Choroid plexus epithelial cell (primary cell): ENCODE measurements at regions not wholly inside any gene's neighbourhood (a gene's known extent, or its start where the extent isn't known, plus 50 kb on each side); places are given as distances from the start of the nearest gene placed in this dataset.
A peak's percentile ranks its signal among the peaks of the same experiment; 100 is the strongest.

ENCODE experiments used
- DNase-seq: peaks from one replicate; pipeline ENCODE4 v3.0.0-alpha.2; 2010; ENCODE audit warnings: low read depth
- H3K4me3 ChIP-seq: 2 replicates; pipeline ENCODE4 v1.5.1; 2011; ENCODE audit warnings: low read depth, mild to moderate bottlenecking, control low read depth, low read length, moderate library complexity
- TF ChIP-seq, protein P1 (sequence below): conservative IDR thresholded peaks from 2 replicates; pipeline ENCODE4 v1.5.1; 2011; ENCODE audit warnings: low read depth, mild to moderate bottlenecking, control low read depth, inconsistent platforms, low read length, moderate library complexity

DNA sequence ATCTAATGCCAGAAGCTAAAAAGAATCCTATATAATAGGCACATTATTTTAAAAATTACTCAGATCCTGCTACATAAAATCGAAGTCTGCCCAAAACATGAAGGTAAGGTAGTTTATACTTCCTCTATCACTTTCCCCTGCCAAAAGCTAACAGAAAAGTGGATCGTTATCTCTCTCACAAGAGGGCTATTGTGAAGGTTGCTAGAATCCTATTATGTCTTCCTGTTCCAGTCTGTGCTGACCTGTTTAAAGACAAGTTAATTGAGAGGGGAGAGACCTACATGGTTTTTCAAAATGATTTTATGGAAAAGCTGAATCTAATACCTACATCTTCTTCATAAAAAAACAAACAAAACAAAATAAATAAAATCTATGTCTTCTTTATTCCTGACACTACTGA lies 1410.9 kb upstream of the CDH8 start:
- DNase-seq, result no peak
- no peak overlapping the region for H3K4me3 ChIP-seq
- TF ChIP-seq, protein P1, sequence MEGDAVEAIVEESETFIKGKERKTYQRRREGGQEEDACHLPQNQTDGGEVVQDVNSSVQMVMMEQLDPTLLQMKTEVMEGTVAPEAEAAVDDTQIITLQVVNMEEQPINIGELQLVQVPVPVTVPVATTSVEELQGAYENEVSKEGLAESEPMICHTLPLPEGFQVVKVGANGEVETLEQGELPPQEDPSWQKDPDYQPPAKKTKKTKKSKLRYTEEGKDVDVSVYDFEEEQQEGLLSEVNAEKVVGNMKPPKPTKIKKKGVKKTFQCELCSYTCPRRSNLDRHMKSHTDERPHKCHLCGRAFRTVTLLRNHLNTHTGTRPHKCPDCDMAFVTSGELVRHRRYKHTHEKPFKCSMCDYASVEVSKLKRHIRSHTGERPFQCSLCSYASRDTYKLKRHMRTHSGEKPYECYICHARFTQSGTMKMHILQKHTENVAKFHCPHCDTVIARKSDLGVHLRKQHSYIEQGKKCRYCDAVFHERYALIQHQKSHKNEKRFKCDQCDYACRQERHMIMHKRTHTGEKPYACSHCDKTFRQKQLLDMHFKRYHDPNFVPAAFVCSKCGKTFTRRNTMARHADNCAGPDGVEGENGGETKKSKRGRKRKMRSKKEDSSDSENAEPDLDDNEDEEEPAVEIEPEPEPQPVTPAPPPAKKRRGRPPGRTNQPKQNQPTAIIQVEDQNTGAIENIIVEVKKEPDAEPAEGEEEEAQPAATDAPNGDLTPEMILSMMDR, result no peak

DNA sequence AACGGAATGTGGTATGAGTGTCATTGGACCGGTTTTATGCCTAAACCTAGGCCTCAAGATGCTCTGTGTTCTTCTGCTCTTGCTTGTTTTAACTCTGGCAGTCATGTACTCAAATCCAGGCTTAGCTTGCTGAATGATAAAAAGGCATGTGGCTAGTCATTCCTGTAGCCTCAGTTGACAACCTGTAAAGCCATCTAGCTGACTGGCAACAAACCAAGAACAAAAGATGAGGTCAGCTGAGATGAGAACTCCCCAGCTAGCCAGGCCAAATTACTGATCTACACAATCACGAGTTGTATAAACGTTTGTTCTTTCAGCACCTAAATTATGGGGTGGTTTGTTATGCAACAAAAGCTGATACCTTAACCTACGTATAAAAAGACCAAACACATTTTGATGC lies 1406.0 kb upstream of the CDH8 start:
- no peak for DNase-seq
- no peak overlapping the region for H3K4me3 ChIP-seq
- TF ChIP-seq, protein P1, result no peak

DNA sequence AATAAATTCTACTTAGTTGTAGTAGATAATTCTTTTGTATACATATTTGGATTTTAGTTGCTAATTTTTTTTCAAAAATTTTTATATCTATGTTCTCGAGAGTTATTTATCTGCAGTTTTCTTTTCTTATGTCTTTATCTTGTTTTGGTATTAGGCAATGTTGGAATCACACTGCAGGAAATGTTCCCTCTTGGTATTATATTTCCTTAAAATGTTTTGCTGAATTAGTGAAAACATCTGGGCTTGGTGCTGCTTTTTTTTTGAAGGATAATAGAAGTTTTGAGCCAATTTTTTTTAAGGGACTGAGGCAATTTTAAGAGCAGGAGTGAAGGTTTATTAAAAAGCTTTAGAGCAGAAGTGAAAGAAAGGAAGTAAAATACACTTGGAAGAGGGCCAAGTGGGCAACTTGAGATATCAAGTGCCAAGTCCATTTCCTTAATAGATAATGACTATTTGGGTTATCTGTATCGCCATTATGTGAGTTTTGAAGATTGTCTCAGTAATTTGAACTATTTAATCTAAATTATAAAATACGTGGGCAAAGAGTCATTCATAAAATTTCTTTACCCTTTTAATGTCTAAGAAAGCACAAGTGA lies 1390.1 kb upstream of the CDH8 start:
- TF ChIP-seq, protein P1, result no peak
- peak; percentile 0 for DNase-seq

GRCh38 chr16:63422715-63423114 lies 1386.5 kb upstream of the CDH8 start:
- H3K4me3 ChIP-seq, result no peak overlapping the region
- no peak for DNase-seq
- TF ChIP-seq, protein P1, result no peak

More for the DNA sequence above, 1390.1 kb upstream of the CDH8 start:
- no peak overlapping the region for H3K4me3 ChIP-seq

DNA sequence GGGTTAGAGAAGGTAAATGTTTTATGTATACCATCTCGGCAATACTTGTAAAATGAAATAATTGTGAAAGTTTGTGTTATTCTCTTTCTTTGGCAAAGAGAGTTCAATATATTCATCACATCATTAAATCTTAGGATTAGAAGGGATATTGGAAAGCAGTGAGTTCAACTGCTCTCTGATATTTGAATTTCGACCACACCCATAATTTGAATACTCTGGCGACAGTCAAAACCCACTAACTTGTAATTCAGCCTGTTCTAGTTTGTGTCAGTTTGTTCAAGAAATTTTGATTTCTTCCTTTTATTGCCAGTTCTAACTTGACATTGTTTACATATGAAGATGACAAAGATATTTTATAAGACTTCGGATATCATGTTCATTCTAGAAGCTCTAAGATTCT lies 1380.5 kb upstream of the CDH8 start:
- TF ChIP-seq, protein P1, result no peak
- H3K4me3 ChIP-seq, result no peak overlapping the region
- DNase-seq, result no peak

DNA sequence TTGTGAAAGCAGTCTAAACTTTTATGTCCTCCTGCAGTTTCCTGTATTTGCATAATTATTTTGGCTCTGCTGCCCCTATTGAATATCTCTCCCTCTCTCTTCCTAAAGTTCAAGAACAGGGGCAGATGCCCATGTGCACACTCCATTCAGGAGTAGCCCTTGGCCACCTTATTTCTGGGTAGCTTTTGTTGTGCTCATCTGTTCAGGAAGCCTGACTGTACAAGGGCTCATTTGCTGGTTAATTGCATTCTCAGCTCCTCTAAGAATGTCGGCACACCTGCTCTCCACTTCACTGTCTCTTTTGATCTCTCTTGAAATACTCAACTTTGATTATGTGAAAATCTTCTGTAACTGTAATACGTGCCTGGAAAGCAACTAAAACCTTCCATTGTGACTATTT lies 1378.8 kb upstream of the CDH8 start:
- TF ChIP-seq, protein P1, result no peak
- no peak overlapping the region for H3K4me3 ChIP-seq
- no peak for DNase-seq

GRCh38 chr16:63410594-63410993 lies 1374.4 kb upstream of the CDH8 start:
- DNase-seq, result no peak
- H3K4me3 ChIP-seq, result no peak overlapping the region
- TF ChIP-seq, protein P1, result no peak
